ENCODE measurements at regions not wholly inside any gene's neighbourhood (a gene's known extent, or its start where the extent isn't known, plus 50 kb on each side); places are given as distances from the start of the nearest gene placed in this dataset.
A peak's percentile ranks its signal among the peaks of the same experiment; 100 is the strongest.

GRCh38 chr16:88308441-88309173, 74.2 kb upstream of the ZNF469 start:
- peaks cover 20% of the 10 kb centered on the region for H3K27me3 Mint-ChIP-seq (ENCODE audit: insufficient read depth, low read depth)
- peaks cover 22% of the 10 kb centered on the region for H3K9me3 Mint-ChIP-seq
- no peak for TF ChIP-seq EZH2phosphoT487 (IDR thresholded peaks at IDR 0.05)
- TF ChIP-seq, protein P1, sequence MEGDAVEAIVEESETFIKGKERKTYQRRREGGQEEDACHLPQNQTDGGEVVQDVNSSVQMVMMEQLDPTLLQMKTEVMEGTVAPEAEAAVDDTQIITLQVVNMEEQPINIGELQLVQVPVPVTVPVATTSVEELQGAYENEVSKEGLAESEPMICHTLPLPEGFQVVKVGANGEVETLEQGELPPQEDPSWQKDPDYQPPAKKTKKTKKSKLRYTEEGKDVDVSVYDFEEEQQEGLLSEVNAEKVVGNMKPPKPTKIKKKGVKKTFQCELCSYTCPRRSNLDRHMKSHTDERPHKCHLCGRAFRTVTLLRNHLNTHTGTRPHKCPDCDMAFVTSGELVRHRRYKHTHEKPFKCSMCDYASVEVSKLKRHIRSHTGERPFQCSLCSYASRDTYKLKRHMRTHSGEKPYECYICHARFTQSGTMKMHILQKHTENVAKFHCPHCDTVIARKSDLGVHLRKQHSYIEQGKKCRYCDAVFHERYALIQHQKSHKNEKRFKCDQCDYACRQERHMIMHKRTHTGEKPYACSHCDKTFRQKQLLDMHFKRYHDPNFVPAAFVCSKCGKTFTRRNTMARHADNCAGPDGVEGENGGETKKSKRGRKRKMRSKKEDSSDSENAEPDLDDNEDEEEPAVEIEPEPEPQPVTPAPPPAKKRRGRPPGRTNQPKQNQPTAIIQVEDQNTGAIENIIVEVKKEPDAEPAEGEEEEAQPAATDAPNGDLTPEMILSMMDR (IDR thresholded peaks at IDR 0.05) = no peak
- Histone ChIP-seq H3K79me2 (ENCODE audit: low read depth) (no peaks in the 10 kb centered on the region), H3K9ac (no peak overlapping the region), H3K27ac (no peak overlapping the region), H2AFZ (replicated peaks) (no peak overlapping the region), H4K20me1 (ENCODE audit: low read depth) (no peaks in the 10 kb centered on the region), H3K9me3 (ENCODE audit: low read depth) (no peaks in the 10 kb centered on the region), H3K36me3 (no peaks in the 10 kb centered on the region), H3K4me3 (no peak overlapping the region), H3K27me3 (no peaks in the 10 kb centered on the region), H3K4me2 (no peak overlapping the region), H3K4me1 (no peaks in the 10 kb centered on the region), H3F3A (ENCODE audit: low read depth) (no peaks in the 10 kb centered on the region)
- H3K4me3 Mint-ChIP-seq = no peak overlapping the region
- H3K27ac Mint-ChIP-seq = no peak overlapping the region
- H3K36me3 Mint-ChIP-seq = no peaks in the 10 kb centered on the region
- peaks cover 17% of the 10 kb centered on the region for H3K4me1 Mint-ChIP-seq
- no peak for DNase-seq (ENCODE audit: low spot score)

DNA sequence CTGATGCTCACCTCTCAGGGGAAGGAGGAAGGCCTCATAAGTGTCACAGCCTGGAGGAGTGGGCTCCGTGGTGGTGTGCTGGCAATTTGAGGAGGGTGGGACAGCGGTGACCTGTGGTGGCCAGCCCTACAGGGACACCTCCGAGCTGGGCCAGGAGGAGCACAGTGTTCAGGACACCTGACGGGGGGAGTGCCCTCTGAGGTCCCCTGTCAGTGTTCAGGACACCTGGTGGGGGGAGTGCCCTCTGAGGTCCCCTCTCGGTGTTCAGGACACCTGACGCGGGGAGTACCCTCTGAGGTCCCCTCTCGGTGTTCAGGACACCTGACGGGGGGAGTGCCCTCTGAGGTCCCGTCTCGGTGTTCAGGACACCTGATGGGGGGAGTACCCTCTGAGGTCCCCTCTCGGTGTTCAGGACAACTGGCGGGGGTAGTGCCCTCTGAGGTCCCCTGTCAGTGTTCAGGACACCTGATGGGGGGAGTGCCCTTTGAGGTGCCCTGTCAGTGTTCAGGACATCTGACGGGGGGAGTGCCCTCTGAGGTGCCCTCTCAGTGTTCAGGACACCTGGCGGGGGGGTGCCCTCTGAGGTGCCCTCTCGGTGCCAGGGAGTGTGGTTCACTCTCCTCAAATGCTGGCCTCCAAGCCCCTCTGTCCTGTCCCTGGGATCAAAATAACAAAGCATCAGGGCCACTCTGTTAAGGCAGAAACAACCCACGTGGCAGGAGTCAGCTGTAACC, 73.4 kb upstream of the ZNF469 start:
- no peaks in the 10 kb centered on the region for H3K9me3 ChIP-seq (ENCODE audit: low read depth)
- H3K4me2 ChIP-seq = no peak overlapping the region
- no peaks in the 10 kb centered on the region for H4K20me1 ChIP-seq (ENCODE audit: low read depth)
- H3K9ac ChIP-seq = no peak overlapping the region
- TF ChIP-seq EZH2 (IDR thresholded peaks at IDR 0.05) (no peak), EZH2phosphoT487 (IDR thresholded peaks at IDR 0.05) (no peak)
- TF ChIP-seq, protein P1 (IDR thresholded peaks at IDR 0.05) = no peak
- no peaks in the 10 kb centered on the region for H3K79me2 ChIP-seq (ENCODE audit: low read depth)
- no peak overlapping the region for H3K4me3 ChIP-seq
- peaks cover 22% of the 10 kb centered on the region for H3K9me3 Mint-ChIP-seq
- H3K4me3 Mint-ChIP-seq = no peak overlapping the region
- H3K27ac ChIP-seq = no peak overlapping the region
- H2AFZ ChIP-seq (replicated peaks) = no peak overlapping the region
- peaks cover 17% of the 10 kb centered on the region for H3K4me1 Mint-ChIP-seq
- H3F3A ChIP-seq (ENCODE audit: low read depth) = no peaks in the 10 kb centered on the region
- H3K36me3 ChIP-seq = no peaks in the 10 kb centered on the region
- no peak overlapping the region for H3K27ac Mint-ChIP-seq
- H3K36me3 Mint-ChIP-seq = no peaks in the 10 kb centered on the region
- H3K27me3 Mint-ChIP-seq (ENCODE audit: insufficient read depth, low read depth) = peaks cover 20% of the 10 kb centered on the region
- no peak for DNase-seq (ENCODE audit: low spot score)
- H3K4me1 ChIP-seq = no peaks in the 10 kb centered on the region
- H3K27me3 ChIP-seq = no peaks in the 10 kb centered on the region

DNA sequence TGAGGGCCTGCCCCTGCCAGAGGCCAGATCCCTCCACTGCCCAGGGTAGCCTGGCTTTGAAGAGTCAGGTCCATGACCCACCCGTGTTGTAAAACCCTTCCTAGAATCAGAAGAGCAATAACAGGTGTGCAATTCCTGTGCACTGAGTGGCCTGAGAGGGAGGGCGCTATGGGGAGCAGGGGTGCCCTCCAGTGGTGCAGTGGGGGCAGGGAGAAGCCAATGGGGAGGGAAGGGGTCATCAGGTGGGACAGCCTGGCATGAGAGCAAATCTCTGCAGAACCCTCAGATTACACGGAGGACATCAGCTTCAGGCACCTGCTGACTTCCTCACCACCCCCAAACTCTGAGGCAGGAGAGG, 72.9 kb upstream of the ZNF469 start:
- TF ChIP-seq EZH2 (IDR thresholded peaks at IDR 0.05) = no peak
- TF ChIP-seq, protein P1 (IDR thresholded peaks at IDR 0.05) = peak; percentile 37
- no peaks in the 10 kb centered on the region for H3F3A ChIP-seq (ENCODE audit: low read depth)
- H3K36me3 Mint-ChIP-seq = no peaks in the 10 kb centered on the region
- H4K20me1 ChIP-seq (ENCODE audit: low read depth) = no peaks in the 10 kb centered on the region
- no peaks in the 10 kb centered on the region for H3K4me1 ChIP-seq
- H3K9ac ChIP-seq = no peak overlapping the region
- H3K27me3 ChIP-seq = no peaks in the 10 kb centered on the region
- H3K36me3 ChIP-seq = no peaks in the 10 kb centered on the region
- no peak for DNase-seq (ENCODE audit: low spot score)
- H3K4me3 Mint-ChIP-seq = no peak overlapping the region
- H3K27me3 Mint-ChIP-seq (ENCODE audit: insufficient read depth, low read depth) = peaks cover 19% of the 10 kb centered on the region
- H2AFZ ChIP-seq (replicated peaks) = no peak overlapping the region
- H3K4me3 ChIP-seq = no peak overlapping the region
- no peak overlapping the region for H3K4me2 ChIP-seq
- H3K9me3 Mint-ChIP-seq = peaks cover 22% of the 10 kb centered on the region
- H3K27ac Mint-ChIP-seq = no peak overlapping the region
- no peak overlapping the region for H3K27ac ChIP-seq
- H3K9me3 ChIP-seq (ENCODE audit: low read depth) = no peaks in the 10 kb centered on the region
- no peaks in the 10 kb centered on the region for H3K79me2 ChIP-seq (ENCODE audit: low read depth)
- peaks cover 13% of the 10 kb centered on the region for H3K4me1 Mint-ChIP-seq
